NB4 (cell line): ENCODE measurements at regions not wholly inside any gene's neighbourhood (a gene's known extent, or its start where the extent isn't known, plus 50 kb on each side); places are given as distances from the start of the nearest gene placed in this dataset.

Experiments used
- MAX ChIP-seq: IDR thresholded peaks from 2 replicates; pipeline ENCODE4 v1.6.1; 2011; ENCODE audit warnings: low read depth, low read length
- MYC ChIP-seq: IDR thresholded peaks from 2 replicates; pipeline ENCODE4 v1.6.1; 2011; ENCODE audit warnings: low read depth, low read length
- POLR2A ChIP-seq: IDR thresholded peaks from 2 replicates; pipeline ENCODE4 v1.6.1; 2011; ENCODE audit warnings: mild to moderate bottlenecking; ENCODE audit not compliant: insufficient read length; ENCODE audit errors: extremely low read depth
- TF ChIP-seq, protein P1 (sequence below): IDR thresholded peaks from one replicate; pipeline ENCODE4 v1.5.1; 2012; ENCODE audit warnings: low read depth, low read length

DNA sequence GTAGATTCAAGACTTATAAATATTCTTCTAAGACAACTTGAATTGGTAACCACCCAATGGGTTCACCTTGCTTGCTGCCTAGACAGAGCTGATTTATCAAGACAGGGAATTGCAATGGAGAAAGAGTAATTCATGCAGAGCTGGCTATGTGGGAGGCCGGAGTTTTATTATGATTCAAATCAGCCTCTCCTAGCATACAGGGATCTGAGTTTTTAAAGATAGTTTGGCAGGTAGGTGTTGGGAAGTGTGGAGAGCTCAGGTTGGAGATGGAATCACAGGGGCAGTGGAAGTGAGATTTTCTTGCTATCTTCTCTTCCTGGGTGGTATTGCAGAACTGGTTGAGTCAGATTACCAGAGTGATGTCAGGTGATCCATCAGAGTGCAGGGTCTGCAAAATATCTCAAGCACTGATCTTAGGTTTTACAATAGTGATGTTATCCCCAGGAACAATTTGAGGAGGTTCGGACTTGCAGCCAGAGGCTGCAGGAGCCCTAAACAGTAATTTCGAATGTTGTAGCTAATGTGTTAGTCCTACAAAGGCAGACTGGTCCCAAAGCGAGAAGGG is 1448.6 kb upstream of the RAG2 start:
- TF ChIP-seq, protein P1, sequence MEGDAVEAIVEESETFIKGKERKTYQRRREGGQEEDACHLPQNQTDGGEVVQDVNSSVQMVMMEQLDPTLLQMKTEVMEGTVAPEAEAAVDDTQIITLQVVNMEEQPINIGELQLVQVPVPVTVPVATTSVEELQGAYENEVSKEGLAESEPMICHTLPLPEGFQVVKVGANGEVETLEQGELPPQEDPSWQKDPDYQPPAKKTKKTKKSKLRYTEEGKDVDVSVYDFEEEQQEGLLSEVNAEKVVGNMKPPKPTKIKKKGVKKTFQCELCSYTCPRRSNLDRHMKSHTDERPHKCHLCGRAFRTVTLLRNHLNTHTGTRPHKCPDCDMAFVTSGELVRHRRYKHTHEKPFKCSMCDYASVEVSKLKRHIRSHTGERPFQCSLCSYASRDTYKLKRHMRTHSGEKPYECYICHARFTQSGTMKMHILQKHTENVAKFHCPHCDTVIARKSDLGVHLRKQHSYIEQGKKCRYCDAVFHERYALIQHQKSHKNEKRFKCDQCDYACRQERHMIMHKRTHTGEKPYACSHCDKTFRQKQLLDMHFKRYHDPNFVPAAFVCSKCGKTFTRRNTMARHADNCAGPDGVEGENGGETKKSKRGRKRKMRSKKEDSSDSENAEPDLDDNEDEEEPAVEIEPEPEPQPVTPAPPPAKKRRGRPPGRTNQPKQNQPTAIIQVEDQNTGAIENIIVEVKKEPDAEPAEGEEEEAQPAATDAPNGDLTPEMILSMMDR, result no peak
- TF ChIP-seq MYC (no peak), POLR2A (no peak), MAX (no peak)
